Activated CD4-positive, alpha-beta T cell treated with anti-CD3 and anti-CD28 coated beads, Interleukin-2, amount 10 ng/mL, durations not matched to agents 7 days and 5 days (primary cell): ENCODE measurements at regions not wholly inside any gene's neighbourhood (a gene's known extent, or its start where the extent isn't known, plus 50 kb on each side); places are given as distances from the start of the nearest gene placed in this dataset.

Experiments used
- CTCF ChIA-PET: fragments of 350-600 bp; sonication (Branson Sonifier 250); formaldehyde crosslinking; loops from one replicate; lab custom pipeline; 2021; ENCODE audit warnings: antibody characterized with exemption; lab: Charles Lee
- POLR2A ChIA-PET: fragments of 350-600 bp; sonication (Branson Sonifier 250); formaldehyde crosslinking; loops from one replicate; lab custom pipeline; 2021; ENCODE audit warnings: antibody characterized with exemption; lab: Charles Lee
- DNase-seq: peaks from one replicate; pipeline ENCODE4 v3.0.0-alpha.2; 2020
- H3K27ac Mint-ChIP-seq: one replicate; pipeline ENCODE4 v1.8.0; 2021; ENCODE audit warnings: mild to moderate bottlenecking, moderate library complexity, mixed read lengths
- H3K27me3 Mint-ChIP-seq: one replicate; pipeline ENCODE4 v1.8.0; 2021; ENCODE audit warnings: mixed read lengths
- H3K36me3 Mint-ChIP-seq: one replicate; pipeline ENCODE4 v1.8.0; 2021; ENCODE audit warnings: low read depth, mixed read lengths
- H3K4me1 Mint-ChIP-seq: one replicate; pipeline ENCODE4 v1.8.0; 2021; ENCODE audit warnings: mixed read lengths
- H3K4me3 Mint-ChIP-seq: one replicate; pipeline ENCODE4 v1.8.0; 2021; ENCODE audit warnings: mild to moderate bottlenecking, moderate library complexity, mixed read lengths
- H3K9me3 Mint-ChIP-seq: one replicate; pipeline ENCODE4 v1.8.0; 2021; ENCODE audit warnings: mixed read lengths

GRCh38 chr4:112793033-112793432, 156.1 kb downstream of the LARP7 start:
- Mint-ChIP-seq H3K9me3 (no peaks in the 10 kb centered on the region), H3K4me3 (no peak overlapping the region), H3K36me3 (no peaks in the 10 kb centered on the region), H3K4me1 (no peaks in the 10 kb centered on the region), H3K27me3 (peaks cover 5% of the 10 kb centered on the region), H3K27ac (no peak overlapping the region)
- CTCF ChIA-PET, result no interaction called here
- POLR2A ChIA-PET, result no interaction called here
- no peak for DNase-seq

- Mint-ChIP-seq H3K36me3 (no peaks in the 10 kb centered on the region), H3K9me3 (no peaks in the 10 kb centered on the region), H3K27me3 (peaks cover 6% of the 10 kb centered on the region), H3K4me1 (no peaks in the 10 kb centered on the region), H3K4me3 (no peak overlapping the region), H3K27ac (no peak overlapping the region)
- CTCF ChIA-PET, result no interaction called here
- POLR2A ChIA-PET, result interaction anchor here (0.5 kb wide), 1 partner anchor 191 kb away, joined by 3 read pairs; no protein-coding TSS in a partner anchor
- no peak for DNase-seq
Measured at GRCh38 chr4:112800001-112800400, 163.1 kb downstream of the LARP7 start.

DNA sequence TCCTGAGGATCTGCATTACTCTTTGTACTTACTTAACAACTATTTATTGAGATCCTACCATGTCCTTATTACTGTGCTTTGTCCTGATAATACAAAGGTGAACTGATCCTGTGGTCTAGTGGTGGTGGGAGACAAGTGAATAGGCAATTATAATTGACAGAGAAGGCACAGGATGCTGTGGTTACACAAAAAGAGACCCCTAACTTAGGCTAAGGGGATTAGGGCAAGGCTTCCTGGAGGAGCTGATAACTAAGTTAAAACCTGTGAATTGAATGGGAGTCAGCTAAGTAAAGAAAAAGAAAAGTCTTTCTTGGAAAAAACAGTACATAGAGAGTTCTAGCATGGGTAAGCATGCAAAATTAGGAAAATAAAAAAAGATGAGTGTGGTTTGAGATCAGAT, 164.4 kb downstream of the LARP7 start:
- peaks cover 6% of the 10 kb centered on the region for H3K27me3 Mint-ChIP-seq
- no peak overlapping the region for H3K27ac Mint-ChIP-seq

GRCh38 chr4:112802780-112803179, 165.8 kb downstream of the LARP7 start:
- no peaks in the 10 kb centered on the region for H3K4me1 Mint-ChIP-seq
- peaks cover 6% of the 10 kb centered on the region for H3K27me3 Mint-ChIP-seq
- no peaks in the 10 kb centered on the region for H3K9me3 Mint-ChIP-seq
- ChIA-PET CTCF (no interaction called here), POLR2A (no interaction called here)
- no peaks in the 10 kb centered on the region for H3K36me3 Mint-ChIP-seq
- no peak for DNase-seq
- no peak overlapping the region for H3K4me3 Mint-ChIP-seq
- no peak overlapping the region for H3K27ac Mint-ChIP-seq

More for the DNA sequence above, 164.4 kb downstream of the LARP7 start:
- CTCF ChIA-PET, result interaction anchor here (1.8 kb wide), 1 partner anchor 12 kb away, joined by 4 read pairs; no protein-coding TSS in a partner anchor
- Mint-ChIP-seq H3K9me3 (no peaks in the 10 kb centered on the region), H3K36me3 (no peaks in the 10 kb centered on the region), H3K4me3 (no peak overlapping the region), H3K4me1 (no peaks in the 10 kb centered on the region)
- no peak for DNase-seq
- POLR2A ChIA-PET, result no interaction called here

GRCh38 chr4:112807083-112807482, 170.1 kb downstream of the LARP7 start:
- Mint-ChIP-seq H3K27me3 (no peaks in the 10 kb centered on the region), H3K9me3 (no peaks in the 10 kb centered on the region), H3K36me3 (no peaks in the 10 kb centered on the region), H3K4me3 (no peak overlapping the region), H3K4me1 (no peaks in the 10 kb centered on the region), H3K27ac (no peak overlapping the region)
- ChIA-PET CTCF (no interaction called here), POLR2A (no interaction called here)
- no peak for DNase-seq

DNA sequence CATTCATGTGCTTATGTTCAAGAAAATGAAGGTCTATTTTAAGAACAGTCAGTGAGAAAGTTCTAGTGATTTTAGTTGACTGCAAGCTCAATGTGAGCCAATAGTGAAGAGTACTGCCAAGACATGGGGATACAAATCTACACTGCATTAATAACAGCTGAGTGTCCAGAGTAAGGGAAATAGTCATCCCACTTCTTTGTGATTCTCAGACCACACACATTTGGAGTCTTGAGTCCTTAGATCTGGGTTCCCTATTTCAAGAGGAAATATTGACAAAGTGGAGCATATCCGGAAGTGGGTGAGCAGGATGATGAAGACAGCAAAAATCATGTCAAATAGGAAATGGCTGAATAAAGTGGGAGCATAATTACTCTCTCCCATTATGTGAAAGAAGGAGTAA, 171.1 kb downstream of the LARP7 start:
- POLR2A ChIA-PET, result no interaction called here
- CTCF ChIA-PET, result interaction anchor here (1.1 kb wide), 1 partner anchor 10 kb away, joined by 3 read pairs; no protein-coding TSS in a partner anchor
- Mint-ChIP-seq H3K27ac (no peak overlapping the region), H3K9me3 (no peaks in the 10 kb centered on the region), H3K4me1 (no peaks in the 10 kb centered on the region), H3K4me3 (no peak overlapping the region), H3K36me3 (no peaks in the 10 kb centered on the region), H3K27me3 (no peaks in the 10 kb centered on the region)
- DNase-seq, result no peak

DNA sequence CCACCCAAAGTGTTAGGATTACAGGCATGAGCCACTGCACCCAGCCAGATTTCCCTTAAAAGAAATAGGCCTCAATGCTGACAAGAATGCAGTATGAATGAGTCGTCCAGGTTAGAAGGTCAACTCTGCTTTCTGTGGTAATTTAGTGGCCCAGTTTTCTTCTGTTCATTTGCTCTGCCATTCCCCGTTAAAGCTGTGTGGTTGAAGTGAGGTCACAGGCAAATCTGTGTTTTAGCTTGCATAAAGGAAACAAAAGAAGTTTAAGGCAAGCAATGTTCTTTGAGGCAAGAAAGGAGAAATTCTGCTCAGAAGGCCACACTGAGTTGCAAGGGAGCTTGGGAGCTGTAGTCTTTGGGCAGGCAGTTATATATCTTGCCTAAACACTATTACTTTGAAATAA, 176.8 kb downstream of the LARP7 start:
- Mint-ChIP-seq H3K27me3 (peaks cover 9% of the 10 kb centered on the region), H3K4me3 (no peak overlapping the region), H3K9me3 (no peaks in the 10 kb centered on the region), H3K36me3 (no peaks in the 10 kb centered on the region), H3K27ac (no peak overlapping the region), H3K4me1 (peaks cover 10% of the 10 kb centered on the region)
- CTCF ChIA-PET, result interaction anchor here (0.7 to 1.4 kb wide), 2 partner anchors 13 to 43 kb away, joined by 4 read pairs; no protein-coding TSS in a partner anchor
- no peak for DNase-seq
- POLR2A ChIA-PET, result no interaction called here

DNA sequence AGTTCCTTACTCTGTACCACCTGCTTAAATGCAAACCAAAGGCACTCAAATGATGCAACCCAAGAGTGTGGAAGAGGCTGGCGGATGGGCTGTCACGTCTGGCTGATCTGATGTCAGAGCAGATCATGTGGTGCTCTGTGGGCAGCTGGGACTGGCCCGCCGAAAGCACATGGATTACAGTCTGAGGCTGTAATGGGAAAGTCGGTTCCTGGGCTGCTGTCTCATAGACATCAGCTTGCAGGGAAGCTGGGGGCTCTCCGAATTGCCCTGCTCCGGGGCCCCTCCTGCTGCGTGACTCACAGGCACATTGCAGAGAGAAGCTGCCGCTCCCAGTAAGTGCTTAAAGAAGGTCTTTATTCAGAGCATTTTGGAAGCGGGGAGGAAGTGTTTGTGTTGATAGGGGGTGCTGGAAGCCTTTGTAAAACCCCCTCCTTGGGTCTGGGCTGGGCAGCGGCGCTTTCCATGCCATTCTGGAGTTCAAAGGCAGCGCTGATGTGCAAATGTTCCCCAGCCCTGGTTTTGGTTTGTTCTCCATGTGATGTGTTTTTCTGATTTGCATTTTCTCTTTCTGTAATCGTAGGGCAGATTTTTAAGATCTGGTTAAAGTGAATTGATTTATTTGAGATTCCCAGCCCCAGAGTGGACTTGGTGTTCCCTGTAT, 181.1 kb downstream of the LARP7 start:
- H3K36me3 Mint-ChIP-seq, result no peaks in the 10 kb centered on the region
- H3K27me3 Mint-ChIP-seq, result peaks cover 25% of the 10 kb centered on the region
- ChIA-PET POLR2A (no interaction called here), CTCF (interaction anchor here (0.6 to 1.0 kb wide), 3 partner anchors 10 to 488 kb away, joined by 3 read pairs; no protein-coding TSS in a partner anchor)
- peak overlapping the region; percentile 59 for H3K4me3 Mint-ChIP-seq
- peaks cover 12% of the 10 kb centered on the region for H3K4me1 Mint-ChIP-seq
- no peaks in the 10 kb centered on the region for H3K9me3 Mint-ChIP-seq
- peak overlapping the region; percentile 74 for H3K27ac Mint-ChIP-seq
- DNase-seq, result peak; percentile 37

- no peak for DNase-seq
- Mint-ChIP-seq H3K27ac (no peak overlapping the region), H3K9me3 (no peaks in the 10 kb centered on the region), H3K36me3 (no peaks in the 10 kb centered on the region), H3K4me3 (peak overlapping the region; percentile 59), H3K4me1 (peaks cover 12% of the 10 kb centered on the region), H3K27me3 (peaks cover 27% of the 10 kb centered on the region)
- ChIA-PET CTCF (interaction anchor here (0.6 to 1.0 kb wide), 3 partner anchors 11 to 487 kb away, joined by 3 read pairs; no protein-coding TSS in a partner anchor), POLR2A (no interaction called here)
Measured at GRCh38 chr4:112818594-112818965, 181.6 kb downstream of the LARP7 start.

DNA sequence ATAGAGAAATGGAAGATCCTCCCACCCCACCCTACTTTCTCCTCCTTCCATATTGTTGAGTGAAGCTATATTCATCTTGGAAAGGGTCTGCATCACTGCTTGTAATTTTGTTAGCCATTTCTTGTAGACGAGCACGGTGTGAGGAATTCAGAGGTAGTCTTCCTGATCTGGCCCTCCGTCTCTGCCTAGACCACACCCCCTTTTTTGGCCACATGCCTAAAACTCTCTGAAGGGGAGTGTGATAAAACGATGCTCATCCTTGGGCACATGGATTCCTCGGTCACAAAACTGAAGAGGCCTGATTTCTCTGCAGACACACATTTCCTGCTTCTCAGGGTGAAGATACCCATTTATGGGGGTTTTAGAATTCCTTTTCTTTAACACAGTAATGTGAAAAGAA, 182.8 kb downstream of the LARP7 start:
- H3K4me1 Mint-ChIP-seq, result peaks cover 12% of the 10 kb centered on the region
- ChIA-PET POLR2A (no interaction called here), CTCF (no interaction called here)
- peaks cover 27% of the 10 kb centered on the region for H3K27me3 Mint-ChIP-seq
- H3K36me3 Mint-ChIP-seq, result no peaks in the 10 kb centered on the region
- H3K9me3 Mint-ChIP-seq, result no peaks in the 10 kb centered on the region
- H3K27ac Mint-ChIP-seq, result no peak overlapping the region
- DNase-seq, result no peak
- H3K4me3 Mint-ChIP-seq, result no peak overlapping the region

DNA sequence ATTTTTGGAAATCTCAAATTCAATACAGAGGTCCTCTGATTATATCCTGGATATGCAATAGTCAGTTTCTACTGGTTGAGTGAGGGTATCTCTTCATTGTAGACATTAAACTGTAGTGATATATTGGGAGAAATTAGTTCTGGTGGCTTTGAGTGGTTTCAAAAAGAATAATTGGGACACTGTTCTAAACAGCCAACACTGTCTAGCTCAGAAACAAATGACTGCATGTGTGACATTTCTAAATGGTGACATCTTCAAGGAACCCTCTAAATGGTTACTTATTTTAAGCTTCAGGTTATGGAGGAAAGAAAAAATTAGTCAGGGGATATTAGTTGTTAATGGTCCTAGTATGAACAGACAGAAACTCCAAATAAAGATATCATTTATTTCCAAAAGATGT, 186.2 kb downstream of the LARP7 start:
- no peak overlapping the region for H3K27ac Mint-ChIP-seq
- H3K9me3 Mint-ChIP-seq, result no peaks in the 10 kb centered on the region
- no peaks in the 10 kb centered on the region for H3K36me3 Mint-ChIP-seq
- CTCF ChIA-PET, result no interaction called here
- H3K4me3 Mint-ChIP-seq, result no peak overlapping the region
- POLR2A ChIA-PET, result no interaction called here
- H3K4me1 Mint-ChIP-seq, result peaks cover 5% of the 10 kb centered on the region
- peaks cover 29% of the 10 kb centered on the region for H3K27me3 Mint-ChIP-seq
- DNase-seq, result no peak

- ChIA-PET CTCF (no interaction called here), POLR2A (no interaction called here)
- Mint-ChIP-seq H3K9me3 (no peaks in the 10 kb centered on the region), H3K4me1 (peaks cover 2% of the 10 kb centered on the region), H3K27me3 (peaks cover 26% of the 10 kb centered on the region), H3K4me3 (no peak overlapping the region), H3K27ac (no peak overlapping the region), H3K36me3 (no peaks in the 10 kb centered on the region)
- DNase-seq, result no peak
Measured at GRCh38 chr4:112823606-112824005, 186.7 kb downstream of the LARP7 start.

GRCh38 chr4:112830753-112831386, 193.9 kb downstream of the LARP7 start:
- ChIA-PET POLR2A (no interaction called here), CTCF (no interaction called here)
- H3K27me3 Mint-ChIP-seq, result peaks cover 5% of the 10 kb centered on the region
- H3K9me3 Mint-ChIP-seq, result peaks cover 5% of the 10 kb centered on the region
- H3K4me1 Mint-ChIP-seq, result no peaks in the 10 kb centered on the region
- DNase-seq, result no peak
- H3K4me3 Mint-ChIP-seq, result no peak overlapping the region
- H3K27ac Mint-ChIP-seq, result no peak overlapping the region
- H3K36me3 Mint-ChIP-seq, result no peaks in the 10 kb centered on the region
